ENCODE measurements at regions not wholly inside any gene's neighbourhood (a gene's known extent, or its start where the extent isn't known, plus 50 kb on each side); places are given as distances from the start of the nearest gene placed in this dataset.
A peak's percentile ranks its signal among the peaks of the same experiment; 100 is the strongest.
"Not testable (repeated sequence)": the region's sequence is repeated elsewhere in the genome, so short reads cannot be mapped to it uniquely, and the experiment has no call there.

- peak; percentile 31 for DNase-seq
Measured at GRCh38 chr15:26260517-26261133, 397.5 kb upstream of the ATP10A start.

GRCh38 chr15:26259581-26259980 is 396.5 kb upstream of the ATP10A start:
- no peak for DNase-seq

GRCh38 chr15:26244782-26245181 is 381.7 kb upstream of the ATP10A start:
- DNase-seq = not testable (repeated sequence)

- no peak for DNase-seq
Measured at GRCh38 chr15:26243382-26243781, 380.3 kb upstream of the ATP10A start.

GRCh38 chr15:26242565-26243071 is 379.5 kb upstream of the ATP10A start:
- no peak for DNase-seq

- no peak for DNase-seq
Measured at GRCh38 chr15:26235864-26236263, 372.7 kb upstream of the ATP10A start.

- DNase-seq = no peak
Measured at GRCh38 chr15:26234976-26235767, 372.0 kb upstream of the ATP10A start.

- no peak for DNase-seq
Measured at GRCh38 chr15:26232691-26233090, 369.6 kb upstream of the ATP10A start.

GRCh38 chr15:26231096-26231495 is 368.0 kb upstream of the ATP10A start:
- no peak for DNase-seq

GRCh38 chr15:26224266-26224665 is 361.1 kb upstream of the ATP10A start:
- DNase-seq = no peak

GRCh38 chr15:26223720-26224119 is 360.6 kb upstream of the ATP10A start:
- no peak for DNase-seq

GRCh38 chr15:26222781-26223180 is 359.7 kb upstream of the ATP10A start:
- DNase-seq = no peak

- not testable (repeated sequence) for DNase-seq
Measured at GRCh38 chr15:26217043-26217442, 353.9 kb upstream of the ATP10A start.

GRCh38 chr15:26214290-26214689 is 351.2 kb upstream of the ATP10A start:
- DNase-seq = no peak

- no peak for DNase-seq
Measured at GRCh38 chr15:26213427-26213826, 350.3 kb upstream of the ATP10A start.

- no peak for DNase-seq
Measured at GRCh38 chr15:26212109-26212508, 349.0 kb upstream of the ATP10A start.

GRCh38 chr15:26210980-26211379 is 347.9 kb upstream of the ATP10A start:
- no peak for DNase-seq

GRCh38 chr15:26201177-26201858 is 338.2 kb upstream of the ATP10A start:
- DNase-seq = no peak

GRCh38 chr15:26200427-26200826 is 337.3 kb upstream of the ATP10A start:
- DNase-seq = no peak

- DNase-seq = no peak
Measured at GRCh38 chr15:26197719-26198118, 334.6 kb upstream of the ATP10A start.

GRCh38 chr15:26197060-26197459 is 333.9 kb upstream of the ATP10A start:
- no peak for DNase-seq

- DNase-seq = no peak
Measured at GRCh38 chr15:26191193-26191592, 328.1 kb upstream of the ATP10A start.

GRCh38 chr15:26186138-26186537 is 323.0 kb upstream of the ATP10A start:
- DNase-seq = not testable (repeated sequence)
